ENCODE measurements at regions not wholly inside any gene's neighbourhood (a gene's known extent, or its start where the extent isn't known, plus 50 kb on each side); places are given as distances from the start of the nearest gene placed in this dataset.

DNA sequence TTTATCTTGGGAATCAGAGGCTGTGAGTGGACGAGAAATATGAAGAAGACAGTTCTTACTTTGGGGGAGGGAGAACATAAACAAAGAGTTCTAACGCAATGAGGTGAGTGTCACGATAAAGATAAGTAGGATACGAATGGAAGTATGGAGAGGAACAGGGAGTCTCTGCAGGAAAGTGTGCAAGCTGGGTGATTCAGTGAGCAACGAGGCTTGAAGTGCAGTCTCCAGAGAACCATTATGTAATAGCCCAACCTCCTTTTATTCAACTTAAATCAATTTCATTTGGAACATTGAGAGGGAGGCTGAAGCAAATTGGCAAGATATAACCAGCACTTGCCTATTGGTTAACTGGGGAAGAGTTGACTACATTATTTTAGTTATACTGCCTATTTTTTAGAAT is 99.3 kb upstream of the PLD5 start:
- Histone ChIP-seq H3K9me3 (ENCODE audit: control insufficient read depth in 1 of 2, insufficient read depth in 1 of 2, low read length in 2 of 2) (peaks cover 0 to 4% of the 10 kb centered on the region in 2 experiments), H3K36me3 (ENCODE audit: insufficient read depth, low read length) (no peaks in the 10 kb centered on the region), H3K4me3 (ENCODE audit: low read length) (no peak overlapping the region), H3K4me1 (ENCODE audit: insufficient read depth, low read length) (no peaks in the 10 kb centered on the region), H3K27me3 (ENCODE audit: control insufficient read depth in 1 of 2, insufficient read depth in 2 of 2, low read length in 2 of 2) (no peaks in the 10 kb centered on the region), H3K27ac (ENCODE audit: low read depth in 1 of 2, low read length in 2 of 2) (no peak overlapping the region)
- no peaks in the 10 kb centered on the region for H3K27me3 Mint-ChIP-seq
- no peak overlapping the region for H3K4me3 Mint-ChIP-seq
- DNase-seq (no peak), ATAC-seq (ENCODE audit: poor library complexity) (no peak)
- TF ChIP-seq, protein P1, sequence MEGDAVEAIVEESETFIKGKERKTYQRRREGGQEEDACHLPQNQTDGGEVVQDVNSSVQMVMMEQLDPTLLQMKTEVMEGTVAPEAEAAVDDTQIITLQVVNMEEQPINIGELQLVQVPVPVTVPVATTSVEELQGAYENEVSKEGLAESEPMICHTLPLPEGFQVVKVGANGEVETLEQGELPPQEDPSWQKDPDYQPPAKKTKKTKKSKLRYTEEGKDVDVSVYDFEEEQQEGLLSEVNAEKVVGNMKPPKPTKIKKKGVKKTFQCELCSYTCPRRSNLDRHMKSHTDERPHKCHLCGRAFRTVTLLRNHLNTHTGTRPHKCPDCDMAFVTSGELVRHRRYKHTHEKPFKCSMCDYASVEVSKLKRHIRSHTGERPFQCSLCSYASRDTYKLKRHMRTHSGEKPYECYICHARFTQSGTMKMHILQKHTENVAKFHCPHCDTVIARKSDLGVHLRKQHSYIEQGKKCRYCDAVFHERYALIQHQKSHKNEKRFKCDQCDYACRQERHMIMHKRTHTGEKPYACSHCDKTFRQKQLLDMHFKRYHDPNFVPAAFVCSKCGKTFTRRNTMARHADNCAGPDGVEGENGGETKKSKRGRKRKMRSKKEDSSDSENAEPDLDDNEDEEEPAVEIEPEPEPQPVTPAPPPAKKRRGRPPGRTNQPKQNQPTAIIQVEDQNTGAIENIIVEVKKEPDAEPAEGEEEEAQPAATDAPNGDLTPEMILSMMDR (IDR thresholded peaks at IDR 0.05) = no peak
- POLR2A ChIA-PET = no interaction called here
- no peaks in the 10 kb centered on the region for H3K36me3 Mint-ChIP-seq (ENCODE audit: low read depth)
- H3K27ac Mint-ChIP-seq = no peak overlapping the region
- no peaks in the 10 kb centered on the region for H3K4me1 Mint-ChIP-seq (ENCODE audit: low read depth)
- H3K9me3 Mint-ChIP-seq = no peaks in the 10 kb centered on the region
- CTCF ChIA-PET = no interaction called here
- intact Hi-C loops (cut with DNase I, micrococcal nuclease) = no loop called here

DNA sequence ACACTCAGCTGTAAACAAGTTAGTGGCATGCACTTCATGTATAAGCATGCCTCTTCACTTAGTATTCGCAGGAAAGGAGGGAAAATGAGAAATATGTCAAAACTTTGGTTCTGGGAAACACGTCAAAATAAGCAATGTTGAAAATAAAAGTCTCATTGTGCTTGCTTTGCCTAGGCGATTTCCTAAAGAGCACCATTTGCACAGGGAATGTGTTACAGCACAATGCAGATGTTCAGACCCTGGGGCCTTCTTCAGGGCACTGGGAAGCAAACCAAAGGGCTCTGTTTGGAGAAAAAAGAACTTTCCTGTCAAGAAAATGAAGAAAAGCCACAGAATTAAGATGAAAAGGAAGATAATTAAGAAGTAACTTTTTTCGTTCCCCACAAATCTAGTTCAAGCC is 98.6 kb upstream of the PLD5 start:
- TF ChIP-seq, protein P1 (IDR thresholded peaks at IDR 0.05) = no peak
- Mint-ChIP-seq H3K9me3 (peaks cover 2% of the 10 kb centered on the region), H3K36me3 (ENCODE audit: low read depth) (no peaks in the 10 kb centered on the region), H3K4me1 (ENCODE audit: low read depth) (no peaks in the 10 kb centered on the region), H3K27ac (no peak overlapping the region), H3K4me3 (no peak overlapping the region), H3K27me3 (no peaks in the 10 kb centered on the region)
- Histone ChIP-seq H3K4me3 (ENCODE audit: low read length) (no peak overlapping the region), H3K9me3 (ENCODE audit: control insufficient read depth in 1 of 2, insufficient read depth in 1 of 2, low read length in 2 of 2) (peaks cover 0 to 4% of the 10 kb centered on the region in 2 experiments), H3K36me3 (ENCODE audit: insufficient read depth, low read length) (no peaks in the 10 kb centered on the region), H3K27ac (ENCODE audit: low read depth in 1 of 2, low read length in 2 of 2) (no peak overlapping the region), H3K27me3 (ENCODE audit: control insufficient read depth in 1 of 2, insufficient read depth in 2 of 2, low read length in 2 of 2) (no peaks in the 10 kb centered on the region), H3K4me1 (ENCODE audit: insufficient read depth, low read length) (no peaks in the 10 kb centered on the region)
- ChIA-PET CTCF (no interaction called here), POLR2A (no interaction called here)
- no peak for ATAC-seq (ENCODE audit: poor library complexity)
- no peak for DNase-seq
- intact Hi-C loops (cut with DNase I, micrococcal nuclease) = no loop called here

DNA sequence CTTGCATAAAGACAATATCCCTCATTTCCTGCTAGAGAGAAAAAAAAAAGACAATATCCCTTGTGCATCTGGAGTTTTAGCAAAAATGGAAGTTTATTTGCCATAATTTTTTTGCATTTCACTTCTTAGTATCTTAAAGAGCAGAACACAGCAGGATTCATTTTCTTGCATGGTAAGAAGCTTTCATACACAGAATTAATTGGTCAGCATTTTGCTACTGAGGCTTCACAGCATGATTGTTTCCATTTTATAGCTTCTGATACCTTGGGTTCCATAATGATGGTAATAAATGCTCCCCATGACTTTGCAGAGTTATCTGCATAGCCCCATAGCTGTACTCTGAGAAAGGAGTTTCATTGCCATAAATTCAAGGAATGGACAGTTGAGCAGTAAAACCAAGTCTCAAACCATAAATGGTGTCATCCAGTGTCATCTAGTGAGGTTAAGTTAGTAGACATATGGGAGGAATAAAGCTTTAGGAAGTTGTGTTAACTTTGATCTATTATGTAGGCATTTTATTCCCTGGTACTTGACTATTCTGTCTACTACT is 88.8 kb upstream of the PLD5 start:
- Mint-ChIP-seq H3K36me3 (ENCODE audit: low read depth) (no peaks in the 10 kb centered on the region), H3K4me1 (ENCODE audit: low read depth) (no peaks in the 10 kb centered on the region), H3K4me3 (no peak overlapping the region), H3K27me3 (peaks cover 4% of the 10 kb centered on the region), H3K27ac (no peak overlapping the region), H3K9me3 (peaks cover 3% of the 10 kb centered on the region)
- no peak for DNase-seq
- H3K9me3 ChIP-seq (ENCODE audit: control insufficient read depth in 1 of 2, insufficient read depth in 1 of 2, low read length in 2 of 2) = no peaks in the 10 kb centered on the region
- ChIA-PET POLR2A (no interaction called here), CTCF (no interaction called here)
- no peak overlapping the region for H3K4me3 ChIP-seq (ENCODE audit: low read length)
- H3K4me1 ChIP-seq (ENCODE audit: insufficient read depth, low read length) = no peaks in the 10 kb centered on the region
- no peak for ATAC-seq (ENCODE audit: poor library complexity)
- TF ChIP-seq, protein P1 (IDR thresholded peaks at IDR 0.05) = no peak
- no peak overlapping the region for H3K27ac ChIP-seq (ENCODE audit: low read depth in 1 of 2, low read length in 2 of 2)
- intact Hi-C loops (cut with DNase I, micrococcal nuclease) = loop anchor here in 1 of 2 experiments (5.0 kb wide), 1 partner anchor 1311 kb away; no protein-coding TSS in a partner anchor
- H3K36me3 ChIP-seq (ENCODE audit: insufficient read depth, low read length) = no peaks in the 10 kb centered on the region
- H3K27me3 ChIP-seq (ENCODE audit: control insufficient read depth in 1 of 2, insufficient read depth in 2 of 2, low read length in 2 of 2) = no peaks in the 10 kb centered on the region

Data from CD4-positive, alpha-beta T cell (primary cell).